H1 (cell line): ENCODE measurements at regions not wholly inside any gene's neighbourhood (a gene's known extent, or its start where the extent isn't known, plus 50 kb on each side); places are given as distances from the start of the nearest gene placed in this dataset.

ENCODE experiments used
- CTCF ChIA-PET: fragments of 300-600 bp; sonication (Branson Sonifier 250); formaldehyde crosslinking; loops from one replicate; lab custom pipeline; 2021; ENCODE audit not compliant: partially characterized antibody; lab: Charles Lee
- POLR2A ChIA-PET: fragments of 300-600 bp; sonication (Branson Sonifier 250); formaldehyde crosslinking; loops from one replicate; lab custom pipeline; 2021; ENCODE audit warnings: inconsistent platforms; ENCODE audit not compliant: partially characterized antibody; lab: Charles Lee
- DNase-seq, 2 experiments: peaks; one replicate each; pipeline versions ENCODE4 v3.0.0 to v3.0.0-alpha.2; 2010 to 2022; ENCODE audit warnings: low spot score in 2 of 2, low read depth in 1 of 2, mixed read lengths in 1 of 2
- FAIRE-seq: peaks from 2 replicates; lab custom pipeline; 2011; peaks lifted over from hg19 to GRCh38; lab: Jason Lieb, UNC
- H2AFZ ChIP-seq: 2 replicates; pipeline ENCODE4 v1.8.1; 2012; ENCODE audit warnings: low read length, inconsistent platforms
- H2AK5ac ChIP-seq: 2 replicates; pipeline ENCODE4 v1.6.1; 2013; ENCODE audit warnings: low read depth, low read length
- H2BK120ac ChIP-seq: replicated peaks from 2 replicates; pipeline ENCODE3; 2013; ENCODE audit warnings: low read depth, low read length, inconsistent platforms
- H2BK12ac ChIP-seq: 2 replicates; pipeline ENCODE4 v1.6.1; 2013; ENCODE audit warnings: low read depth, low read length
- H2BK15ac ChIP-seq: 2 replicates; pipeline ENCODE4 v1.6.1; 2013; ENCODE audit warnings: low read length
- H2BK20ac ChIP-seq: 2 replicates; pipeline ENCODE4 v1.6.1; 2013; ENCODE audit warnings: low read length
- H2BK5ac ChIP-seq: 2 replicates; pipeline ENCODE4 v1.6.1; 2013; ENCODE audit warnings: low read depth, low read length
- H3K14ac ChIP-seq: 2 replicates; pipeline ENCODE4 v1.6.1; 2013; ENCODE audit warnings: inconsistent platforms; ENCODE audit not compliant: insufficient read length
- H3K18ac ChIP-seq: 2 replicates; pipeline ENCODE4 v1.6.1; 2013; ENCODE audit warnings: low read length; ENCODE audit errors: extremely low read depth
- H3K23ac ChIP-seq: 2 replicates; pipeline ENCODE4 v1.6.1; 2013; ENCODE audit warnings: inconsistent platforms; ENCODE audit not compliant: insufficient read length
- H3K23me2 ChIP-seq: 2 replicates; pipeline ENCODE4 v1.6.1; 2013; ENCODE audit warnings: low read depth, low read length
- H3K27ac ChIP-seq: 2 replicates; pipeline ENCODE4 v1.6.1; 2011; ENCODE audit warnings: low read depth, low read length, inconsistent platforms
- H3K27me3 ChIP-seq, 4 experiments: replicated peaks in 1 of 4; 1 replicate in 1 of 4; 2 replicates in 3 of 4; pipeline versions ENCODE4 v1.6.1 to v1.8.1; 2011 to 2013; ENCODE audit warnings: low read length in 3 of 4, mild to moderate bottlenecking in 3 of 4, inconsistent platforms in 2 of 4, mixed read lengths in 2 of 4, moderate library complexity in 1 of 4; ENCODE audit not compliant: control insufficient read depth in 3 of 4, insufficient read depth in 3 of 4; ENCODE audit errors: extremely low read depth in 1 of 4
- H3K36me3 ChIP-seq, 4 experiments: 2 replicates each; pipeline versions ENCODE4 v1.6.1 to v1.8.1; 2011 to 2013; ENCODE audit warnings: mild to moderate bottlenecking in 4 of 4, low read length in 3 of 4, moderate library complexity in 2 of 4, control low read depth in 1 of 4, inconsistent platforms in 1 of 4; ENCODE audit not compliant: insufficient read depth in 4 of 4, control insufficient read depth in 2 of 4
- H3K4ac ChIP-seq: replicated peaks from 2 replicates; pipeline ENCODE3; 2013; ENCODE audit warnings: low read length, low read depth, mixed read lengths, inconsistent platforms; ENCODE audit not compliant: insufficient read length
- H3K4me1 ChIP-seq, 4 experiments: replicated peaks in 1 of 4; 1 replicate in 1 of 4; 2 replicates in 3 of 4; pipeline versions ENCODE4 v1.6.1 to v1.8.1; 2011 to 2013; ENCODE audit warnings: low read length in 3 of 4, inconsistent platforms in 2 of 4, mixed read lengths in 1 of 4; ENCODE audit not compliant: insufficient read depth in 4 of 4, control insufficient read depth in 3 of 4
- H3K4me2 ChIP-seq, 2 experiments: 2 replicates each; pipeline versions ENCODE4 v1.6.1 to v1.8.1; 2011 to 2013; ENCODE audit warnings: low read depth in 2 of 2, low read length in 2 of 2, control low read depth in 1 of 2, inconsistent platforms in 1 of 2, mild to moderate bottlenecking in 1 of 2; ENCODE audit not compliant: insufficient read depth in 1 of 2
- H3K4me3 ChIP-seq, 4 experiments: fragments of 200-600, 300-600 bp in 1 of 4; sonication (generic), shearing (Covaris generic), sonication (Bioruptor Twin) in 1 of 4; 2 replicates each; pipeline versions ENCODE4 v1.5.1 to v1.8.1; 2011 to 2016; ENCODE audit warnings: low read length in 4 of 4, low read depth in 3 of 4, control low read depth in 2 of 4, inconsistent platforms in 2 of 4, mild to moderate bottlenecking in 2 of 4, mixed read lengths in 1 of 4, moderate library complexity in 1 of 4; ENCODE audit not compliant: insufficient read depth in 2 of 4; ENCODE audit errors: extremely low read depth in 1 of 4
- H3K56ac ChIP-seq: replicated peaks from 2 replicates; pipeline ENCODE3; 2013; ENCODE audit warnings: low read depth, mild to moderate bottlenecking, mixed read lengths, low read length, inconsistent platforms; ENCODE audit not compliant: insufficient read length
- H3K79me1 ChIP-seq: 2 replicates; pipeline ENCODE4 v1.6.1; 2013; ENCODE audit warnings: low read depth, low read length, control low read depth
- H3K79me2 ChIP-seq, 2 experiments: 2 replicates each; pipeline versions ENCODE4 v1.6.1 to v1.8.1; 2012 to 2013; ENCODE audit warnings: low read length in 2 of 2, mild to moderate bottlenecking in 2 of 2, inconsistent platforms in 1 of 2; ENCODE audit not compliant: insufficient read depth in 2 of 2, control insufficient read depth in 1 of 2
- H3K9ac ChIP-seq, 4 experiments: replicated peaks in 1 of 4; 1 replicate in 1 of 4; 2 replicates in 3 of 4; pipeline versions ENCODE4 v1.6.1 to v1.8.1; 2011 to 2013; ENCODE audit warnings: low read depth in 3 of 4, low read length in 3 of 4, control low read depth in 2 of 4, mild to moderate bottlenecking in 2 of 4, moderate library complexity in 2 of 4, inconsistent platforms in 1 of 4; ENCODE audit errors: extremely low read depth in 1 of 4
- H3K9me3 ChIP-seq, 2 experiments: 2 replicates each; pipeline versions ENCODE4 v1.6.1 to v1.8.1; 2012 to 2013; ENCODE audit warnings: mild to moderate bottlenecking in 2 of 2, moderate library complexity in 2 of 2, control low read depth in 1 of 2, inconsistent platforms in 1 of 2, low read depth in 1 of 2, low read length in 1 of 2, mixed read lengths in 1 of 2; ENCODE audit not compliant: insufficient read depth in 2 of 2
- H4K20me1 ChIP-seq, 2 experiments: replicated peaks in 1 of 2; 2 replicates each; pipeline versions ENCODE3 to v1.8.1; 2011 to 2013; ENCODE audit warnings: inconsistent platforms in 2 of 2, low read length in 2 of 2, mild to moderate bottlenecking in 1 of 2; ENCODE audit not compliant: insufficient read depth in 2 of 2, control insufficient read depth in 1 of 2
- H4K5ac ChIP-seq: 2 replicates; pipeline ENCODE4 v1.6.1; 2013; ENCODE audit warnings: low read length, low read depth, mixed read lengths, inconsistent platforms; ENCODE audit not compliant: insufficient read length
- H4K8ac ChIP-seq: 2 replicates; pipeline ENCODE4 v1.8.0; 2013; ENCODE audit warnings: mild to moderate bottlenecking, moderate library complexity, low read length, inconsistent platforms; ENCODE audit not compliant: insufficient read depth; ENCODE audit errors: extremely low read depth
- H4K91ac ChIP-seq: replicated peaks from 2 replicates; pipeline ENCODE3; 2013; ENCODE audit warnings: low read length, mixed read lengths, inconsistent platforms; ENCODE audit not compliant: insufficient read length
- BCL11A ChIP-seq, 2 experiments: IDR thresholded peaks; one replicate each; pipeline ENCODE4 v1.6.1; 2011; ENCODE audit warnings: low read depth in 2 of 2, low read length in 2 of 2, mild to moderate bottlenecking in 2 of 2
- WGBS, 2 experiments: shearing (Covaris generic) in 1 of 2; methylation state at CpG; one replicate each; pipeline versions ENCODE4 v1.1.6 to v1.1.7; 2013 to 2015; ENCODE audit warnings: low lambda C conversion rate in 2 of 2, mixed read lengths in 2 of 2, inconsistent platforms in 1 of 2, low coverage in 1 of 2, missing lambda C conversion rate in 1 of 2; ENCODE audit not compliant: insufficient replicate concordance in 2 of 2, insufficient coverage in 1 of 2, insufficient read length in 1 of 2; ENCODE audit errors: extremely low coverage in 1 of 2, missing lambda C conversion rate in 1 of 2; 5-methylcytosine and 5-hydroxymethylcytosine counted together

GRCh38 chr21:16709866-16710550 lies 802.8 kb upstream of the CXADR start:
- Histone ChIP-seq H2BK12ac (no peak overlapping the region), H2BK15ac (no peak overlapping the region), H3K36me3 (no peaks in the 10 kb centered on the region), H3K4me3 (no peak overlapping the region), H3K9ac (no peak overlapping the region), H3K4ac (no peak overlapping the region), H3K9me3 (0 out of 4 replicates have a peak, but pooled peaks cover 0 to 3% of the 10 kb centered on the region in 2 experiments), H4K8ac (no peak overlapping the region), H2AK5ac (no peak overlapping the region), H3K23me2 (no peaks in the 10 kb centered on the region), H2BK120ac (no peak overlapping the region), H2AFZ (no peak overlapping the region), H2BK20ac (no peak overlapping the region), H4K5ac (no peak overlapping the region), H4K91ac (no peak overlapping the region), H3K79me1 (no peaks in the 10 kb centered on the region), H3K4me1 (no peaks in the 10 kb centered on the region), H2BK5ac (no peak overlapping the region), H3K56ac (no peak overlapping the region), H3K18ac (no peak overlapping the region), H3K14ac (no peak overlapping the region), H3K79me2 (no peaks in the 10 kb centered on the region), H3K4me2 (no peak overlapping the region), H3K27ac (no peak overlapping the region), H3K27me3 (no peaks in the 10 kb centered on the region), H3K23ac (no peak overlapping the region), H4K20me1 (no peaks in the 10 kb centered on the region)
- ChIA-PET POLR2A (no interaction called here), CTCF (interaction anchor here (0.6 kb wide), 1 partner anchor 8 kb away, joined by 3 read pairs; no protein-coding TSS in a partner anchor)
- DNase-seq (no peak), FAIRE-seq (no peak)
- 79% methylated on average over 5 of the region's 5 CpGs; no CpG with 5 or more reads in 1 of the 2 experiments for WGBS, 2 experiments
- TF ChIP-seq BCL11A (IDR thresholded peaks at IDR 0.05; ENCODE audit: low read depth in 2 of 2, low read length in 2 of 2): no peak
